ENCODE measurements at regions not wholly inside any gene's neighbourhood (a gene's known extent, or its start where the extent isn't known, plus 50 kb on each side); places are given as distances from the start of the nearest gene placed in this dataset.

DNA sequence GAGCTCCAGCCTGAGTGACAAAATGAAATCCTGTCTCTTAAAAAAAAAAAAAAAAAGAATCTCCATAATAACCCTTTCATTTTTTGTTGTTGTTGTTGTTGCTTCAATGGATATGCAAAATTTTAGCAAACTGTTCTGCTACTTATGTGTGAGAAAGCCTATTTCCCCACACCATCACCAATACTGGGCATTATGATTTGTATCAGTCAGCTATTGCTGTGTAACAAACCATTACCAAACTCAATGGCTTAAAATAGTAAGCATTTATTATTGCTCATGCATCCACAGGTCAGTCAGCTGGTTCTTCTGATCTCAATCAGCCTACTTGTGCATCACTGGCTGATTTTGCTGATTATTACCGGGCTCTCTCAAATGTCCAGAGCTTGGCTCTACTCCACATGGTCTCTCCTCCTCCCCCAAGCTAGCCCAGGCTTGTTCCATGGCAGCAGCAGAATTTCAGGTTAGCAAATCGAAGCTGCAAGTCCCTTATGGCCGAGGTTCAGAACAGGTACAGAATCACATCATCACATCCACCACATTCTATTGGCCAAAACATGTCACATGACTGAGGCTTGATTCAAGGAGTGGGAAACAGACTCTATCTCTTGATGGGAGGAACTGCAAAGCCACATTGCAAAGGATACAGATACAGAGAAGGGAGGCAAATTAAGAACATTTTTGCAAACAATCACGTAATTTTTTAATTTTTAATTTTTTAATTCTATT, 135.1 kb downstream of the MN1 start:
- no peak for DNase-seq
- H3K4me1 Mint-ChIP-seq: peaks cover 6 to 10% of the 10 kb centered on the region in 2 donors
- peaks cover 28 to 38% of the 10 kb centered on the region in 2 donors for H3K27me3 Mint-ChIP-seq
- H3K4me3 Mint-ChIP-seq: no peak overlapping the region
- peaks cover 2 to 3% of the 10 kb centered on the region in 2 donors for H3K36me3 Mint-ChIP-seq
- H3K9me3 Mint-ChIP-seq: peaks cover 4 to 5% of the 10 kb centered on the region in 2 donors
- H3K27ac Mint-ChIP-seq: no peak overlapping the region
- ATAC-seq (replicated peaks): no peak

DNA sequence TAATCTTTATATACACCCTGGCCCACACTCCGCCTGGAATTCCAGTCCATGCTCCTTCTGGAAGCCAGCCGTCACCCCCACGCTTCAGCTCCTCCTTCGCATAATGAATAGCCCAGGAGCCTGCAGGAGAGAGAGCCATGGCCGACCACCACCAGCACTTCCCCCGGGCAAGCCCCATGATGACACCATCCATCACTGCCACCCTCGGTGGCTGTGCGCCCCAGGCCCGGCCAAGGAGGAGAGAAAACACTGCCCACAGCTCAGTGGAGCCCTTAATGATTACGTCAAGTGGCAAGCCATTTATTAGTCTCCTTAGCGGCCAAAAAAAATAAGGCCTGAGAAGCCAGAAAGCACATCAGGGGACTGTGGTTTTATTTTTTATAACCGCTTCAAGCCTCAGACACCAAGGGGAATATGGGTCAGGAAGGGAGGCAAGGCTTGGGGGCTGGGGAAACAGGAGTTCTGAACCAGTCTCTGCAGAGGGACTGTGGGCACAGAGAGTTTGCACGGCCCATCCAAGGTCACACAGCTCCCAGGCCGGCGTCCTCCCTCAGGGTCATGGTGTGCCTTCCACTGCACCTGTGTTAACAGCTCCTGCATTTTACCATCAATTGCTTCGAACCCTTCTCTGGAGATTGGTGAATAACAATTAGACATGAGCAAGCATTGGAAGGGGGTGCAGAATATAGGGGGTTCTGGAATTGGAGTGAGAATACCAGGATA, 134.3 kb downstream of the MN1 start:
- Mint-ChIP-seq H3K27ac (no peak overlapping the region), H3K27me3 (peaks cover 28 to 38% of the 10 kb centered on the region in 2 donors), H3K4me1 (peaks cover 6 to 10% of the 10 kb centered on the region in 2 donors), H3K4me3 (no peak overlapping the region), H3K9me3 (peaks cover 4 to 5% of the 10 kb centered on the region in 2 donors), H3K36me3 (peaks cover 2 to 3% of the 10 kb centered on the region in 2 donors)
- ATAC-seq (replicated peaks): no peak
- no peak for DNase-seq

DNA sequence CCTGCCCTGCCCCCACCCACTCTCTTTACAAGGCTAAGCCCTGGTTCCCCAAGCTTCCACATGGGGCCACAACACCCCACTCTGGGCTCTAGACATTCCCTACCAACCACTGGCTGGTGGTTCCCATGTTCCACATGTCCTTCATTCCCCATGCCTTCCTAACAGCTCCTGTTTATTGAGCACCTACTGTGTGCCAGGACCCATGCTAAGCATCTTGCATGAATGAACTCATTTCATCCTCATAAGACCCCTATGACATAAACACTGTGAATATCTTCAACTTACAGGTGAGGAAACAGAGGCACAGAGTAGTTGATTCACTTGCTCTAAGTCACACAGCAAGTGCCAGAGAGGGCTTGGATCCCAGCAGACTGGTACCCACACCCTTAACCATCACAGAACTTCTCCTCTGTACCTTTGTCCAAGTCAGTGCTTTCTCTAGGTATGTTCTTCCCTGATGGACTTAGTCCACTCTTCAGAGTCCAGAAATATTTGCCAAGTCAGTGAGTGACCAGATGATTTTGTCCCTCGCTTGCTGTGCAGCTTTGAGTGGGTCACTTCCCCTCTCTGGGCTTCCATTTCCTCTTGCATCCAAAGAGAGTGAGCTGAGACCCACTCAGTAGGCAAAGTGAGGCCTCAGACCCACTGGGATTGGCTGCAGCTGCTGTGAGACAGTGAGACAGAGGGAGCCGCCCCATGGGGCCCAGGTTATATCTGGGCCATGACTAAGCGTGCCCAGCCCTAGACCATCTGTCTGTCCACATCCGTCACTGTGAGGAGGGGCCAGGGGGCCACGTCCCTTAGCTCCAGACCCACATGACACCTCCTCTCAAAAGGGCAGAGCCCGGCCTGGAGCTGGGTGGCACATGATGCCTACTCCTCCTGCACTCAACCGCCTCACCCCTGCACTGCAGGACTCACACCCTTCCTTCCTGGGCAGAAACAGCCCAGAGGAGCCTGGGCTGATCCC, 132.4 kb downstream of the MN1 start:
- H3K27me3 Mint-ChIP-seq: peaks cover 32 to 41% of the 10 kb centered on the region in 2 donors
- no peak for DNase-seq
- ATAC-seq (replicated peaks): peak; percentile 69 to 74
- H3K27ac Mint-ChIP-seq: no peak overlapping the region
- H3K36me3 Mint-ChIP-seq: peaks cover 2 to 3% of the 10 kb centered on the region in 2 donors
- no peak overlapping the region for H3K4me3 Mint-ChIP-seq
- peaks cover 4 to 5% of the 10 kb centered on the region in 2 donors for H3K9me3 Mint-ChIP-seq
- H3K4me1 Mint-ChIP-seq: peaks cover 8 to 10% of the 10 kb centered on the region in 2 donors

DNA sequence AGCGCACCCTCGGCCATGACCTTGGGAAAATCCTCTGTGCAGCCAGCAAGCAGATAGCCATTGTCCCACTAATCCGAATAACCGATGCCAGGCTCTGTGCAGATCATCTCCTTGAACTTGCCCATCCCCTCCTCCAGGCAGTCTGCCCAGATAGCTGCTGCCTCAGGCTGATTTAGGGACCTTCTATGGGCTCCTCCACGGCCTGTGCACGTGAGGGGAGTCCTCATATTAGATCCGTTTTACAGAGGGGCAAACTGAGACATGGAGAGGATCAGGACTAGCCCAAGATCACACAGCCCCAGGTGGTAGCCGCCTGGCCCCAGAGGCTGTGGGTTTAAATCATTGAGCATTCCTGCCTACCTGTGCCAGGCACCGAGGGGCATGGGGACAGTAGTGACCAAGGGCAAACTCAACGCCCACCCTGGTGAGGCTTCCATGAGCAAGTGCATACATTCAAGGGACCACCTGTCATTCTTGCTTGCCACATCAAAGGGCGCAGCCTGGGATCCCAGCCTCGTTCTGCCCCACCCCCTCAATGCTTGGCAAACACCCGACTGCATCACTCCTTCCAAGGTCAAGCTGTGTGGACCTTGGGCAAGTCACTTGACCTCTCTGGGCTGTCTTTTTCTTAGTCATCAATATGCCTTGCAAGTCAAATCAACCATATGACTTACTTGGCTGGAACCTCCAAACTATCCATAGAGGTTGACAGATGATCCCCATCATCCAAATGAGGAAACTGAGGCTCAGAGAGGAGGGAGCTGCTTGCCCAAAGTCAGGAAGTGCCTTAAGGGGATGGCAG, 131.6 kb downstream of the MN1 start:
- DNase-seq: no peak
- H3K4me3 Mint-ChIP-seq: no peak overlapping the region
- peaks cover 36 to 47% of the 10 kb centered on the region in 2 donors for H3K27me3 Mint-ChIP-seq

DNA sequence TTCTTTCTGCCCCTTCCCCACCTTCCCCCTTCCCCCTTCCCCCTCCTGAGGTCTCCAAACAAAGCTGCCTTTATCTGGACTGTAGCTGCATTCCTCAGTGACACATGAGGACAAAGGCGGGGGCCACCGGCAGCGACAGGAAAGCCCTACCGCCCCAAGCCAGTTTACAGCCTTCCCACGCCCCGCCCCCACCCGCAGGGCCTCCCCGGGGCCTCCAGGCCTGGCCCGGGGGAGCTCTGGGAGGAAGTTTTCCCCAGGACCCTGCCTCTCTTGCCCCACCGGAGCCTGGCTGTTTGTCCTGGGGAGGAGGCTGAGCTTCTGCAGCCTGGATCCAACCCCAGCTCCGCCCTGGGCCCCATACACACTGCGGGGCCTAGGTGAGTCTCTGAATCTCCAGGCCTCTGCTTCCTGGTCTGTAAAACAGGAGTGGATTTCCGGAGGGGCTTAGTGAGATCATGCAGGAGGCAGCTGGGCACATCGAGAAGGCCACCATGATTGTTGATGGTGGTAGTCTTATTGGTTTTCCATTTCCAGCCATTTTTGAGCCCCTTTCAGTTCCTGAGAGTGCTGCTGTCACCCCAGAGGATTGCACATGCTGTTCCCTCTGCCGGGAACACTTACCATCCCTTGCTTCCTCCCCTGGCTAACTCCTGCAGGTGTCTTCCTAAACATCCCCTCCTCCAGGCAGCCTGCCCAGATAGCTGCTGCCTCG, 130.7 kb downstream of the MN1 start:
- Mint-ChIP-seq H3K36me3 (peaks cover 2 to 3% of the 10 kb centered on the region in 2 donors), H3K9me3 (peaks cover 4 to 5% of the 10 kb centered on the region in 2 donors), H3K27me3 (peaks cover 38 to 47% of the 10 kb centered on the region in 2 donors), H3K27ac (no peak overlapping the region), H3K4me1 (peaks cover 8 to 10% of the 10 kb centered on the region in 2 donors), H3K4me3 (no peak overlapping the region)
- ATAC-seq (replicated peaks) (no peak), DNase-seq (no peak)

More for the DNA sequence above, 131.6 kb downstream of the MN1 start:
- Mint-ChIP-seq H3K4me1 (peaks cover 8 to 10% of the 10 kb centered on the region in 2 donors), H3K9me3 (peaks cover 4 to 5% of the 10 kb centered on the region in 2 donors), H3K36me3 (peaks cover 2 to 3% of the 10 kb centered on the region in 2 donors), H3K27ac (no peak overlapping the region)
- no peak for ATAC-seq (replicated peaks)

DNA sequence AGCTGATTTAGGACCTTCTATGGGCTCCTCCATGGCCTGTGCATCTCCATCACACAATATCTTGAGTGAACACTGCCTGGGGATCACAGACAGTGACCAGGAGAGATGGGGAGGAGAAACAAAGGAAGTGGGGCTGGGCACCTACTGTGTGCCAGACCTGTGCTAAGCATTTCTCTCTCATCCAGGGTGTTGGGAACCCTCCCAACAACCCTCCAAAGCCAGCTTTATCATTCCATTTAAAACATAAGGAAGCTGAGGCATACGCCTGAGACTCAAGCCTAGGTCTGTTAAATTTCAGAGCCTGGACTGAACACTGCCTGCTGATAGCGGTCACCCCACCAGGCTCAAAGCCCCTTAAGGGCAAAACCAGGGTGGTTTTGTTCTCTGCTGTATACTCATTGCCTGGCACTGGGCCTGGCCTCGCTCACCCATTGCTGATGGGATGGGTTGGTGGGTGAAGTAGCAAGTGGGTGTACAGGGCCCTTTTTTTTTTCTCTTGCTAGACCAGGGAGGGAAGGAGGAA, 130.1 kb downstream of the MN1 start:
- Mint-ChIP-seq H3K4me3 (no peak overlapping the region), H3K27me3 (peaks cover 38 to 46% of the 10 kb centered on the region in 2 donors), H3K36me3 (peaks cover 2 to 3% of the 10 kb centered on the region in 2 donors), H3K9me3 (peaks cover 3% of the 10 kb centered on the region in 2 donors), H3K27ac (no peak overlapping the region), H3K4me1 (peaks cover 8 to 10% of the 10 kb centered on the region in 2 donors)
- ATAC-seq (replicated peaks) (no peak), DNase-seq (no peak)

DNA sequence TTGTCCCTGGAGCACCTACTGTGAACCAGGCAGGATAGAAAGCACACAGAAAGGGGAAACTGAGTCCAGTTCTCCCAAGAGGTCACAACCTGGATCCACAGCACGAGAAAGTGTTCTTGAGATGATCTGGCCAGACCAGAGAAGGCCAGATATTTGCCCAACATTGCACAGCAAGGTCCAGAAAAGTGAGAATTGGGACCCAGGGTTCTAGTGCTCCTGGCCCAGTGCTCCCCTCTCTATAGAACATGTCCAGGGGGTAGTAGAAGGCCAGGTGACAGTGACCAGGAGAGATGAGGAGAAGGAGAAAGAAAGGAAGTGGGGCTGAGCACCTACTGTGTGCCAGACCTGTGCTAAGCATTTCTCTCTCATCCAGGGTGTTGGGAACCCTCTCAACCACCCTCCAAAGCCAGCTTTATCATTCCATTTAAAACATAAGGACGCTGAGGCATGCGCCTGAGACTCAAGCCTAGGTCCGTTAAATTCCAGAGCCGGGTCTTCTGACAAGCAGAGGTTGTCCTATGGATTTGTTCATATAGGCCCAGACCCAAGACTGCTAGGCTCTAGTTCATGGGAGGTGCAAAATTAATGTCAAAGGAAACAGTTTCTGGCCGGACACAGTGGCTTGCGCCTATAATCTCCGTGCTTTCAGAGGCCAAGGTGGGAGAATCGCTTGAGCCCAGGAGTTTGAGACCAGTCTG, 128.7 kb downstream of the MN1 start:
- Mint-ChIP-seq H3K4me3 (no peak overlapping the region), H3K27me3 (peaks cover 34 to 37% of the 10 kb centered on the region in 2 donors), H3K4me1 (peaks cover 8 to 10% of the 10 kb centered on the region in 2 donors), H3K9me3 (no peaks in the 10 kb centered on the region), H3K36me3 (no peaks in the 10 kb centered on the region), H3K27ac (no peak overlapping the region)
- ATAC-seq (replicated peaks) (no peak), DNase-seq (no peak)

DNA sequence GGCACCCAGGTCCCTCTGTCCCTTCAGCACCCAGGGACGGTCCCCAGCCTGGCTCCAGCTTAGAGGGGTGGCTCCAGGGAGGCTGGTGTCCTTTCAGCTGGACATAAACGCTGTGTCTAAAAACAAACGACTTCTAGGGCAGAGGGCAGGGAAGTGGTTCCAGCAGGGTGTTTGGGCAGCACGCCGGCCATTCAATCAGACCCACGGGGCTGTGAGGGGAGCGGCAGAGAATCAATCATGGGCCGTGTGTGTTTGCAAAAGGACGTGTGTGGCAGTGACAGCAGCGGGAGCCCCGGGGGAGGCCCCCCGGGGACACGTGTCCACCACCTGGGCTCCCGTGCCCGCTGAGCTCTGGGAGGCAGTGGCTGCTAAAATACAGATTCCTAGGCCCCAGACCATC, 127.7 kb downstream of the MN1 start:
- H3K36me3 Mint-ChIP-seq: no peaks in the 10 kb centered on the region
- peaks cover 8 to 10% of the 10 kb centered on the region in 2 donors for H3K4me1 Mint-ChIP-seq

DNA sequence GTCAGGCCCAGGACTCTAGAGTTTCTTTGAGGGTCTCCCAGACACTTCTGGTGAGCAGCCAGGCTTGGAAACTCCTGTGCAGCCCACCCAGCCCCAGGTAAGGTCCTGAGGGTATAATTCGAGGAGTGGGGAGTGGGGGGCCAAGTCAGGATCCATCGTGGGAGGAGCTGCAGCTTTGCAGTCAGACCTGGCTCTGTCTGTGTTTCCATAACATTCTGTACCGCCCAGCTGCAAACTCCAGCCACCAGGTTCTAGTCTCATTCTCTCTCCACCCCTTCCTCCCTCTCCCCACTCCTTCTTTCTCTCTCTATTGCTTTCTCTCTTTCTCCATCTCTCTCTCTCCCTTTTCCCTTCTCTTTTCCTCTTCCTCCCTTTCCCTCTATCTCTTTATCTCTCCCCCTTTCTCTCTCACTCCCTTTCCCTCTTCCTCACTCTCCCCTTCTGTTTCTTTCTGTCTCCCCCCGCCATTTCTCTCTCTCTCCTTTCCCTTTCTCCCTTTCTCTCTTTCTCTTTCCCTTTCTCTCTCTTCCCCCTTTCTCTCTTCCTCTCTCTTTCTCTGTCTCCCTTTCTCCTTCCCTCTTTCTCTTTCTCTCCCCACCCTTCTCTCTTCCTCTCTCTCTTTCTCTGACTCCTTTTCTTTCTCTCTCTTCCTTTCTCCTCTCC, 127.2 kb downstream of the MN1 start:
- DNase-seq (no peak), ATAC-seq (replicated peaks) (no peak)
- no peak overlapping the region for H3K27ac Mint-ChIP-seq
- no peak overlapping the region for H3K4me3 Mint-ChIP-seq
- peaks cover 22 to 25% of the 10 kb centered on the region in 2 donors for H3K27me3 Mint-ChIP-seq
- H3K4me1 Mint-ChIP-seq: peaks cover 6 to 8% of the 10 kb centered on the region in 2 donors
- no peaks in the 10 kb centered on the region for H3K9me3 Mint-ChIP-seq
- H3K36me3 Mint-ChIP-seq: no peaks in the 10 kb centered on the region

More for the DNA sequence above, 127.7 kb downstream of the MN1 start:
- Mint-ChIP-seq H3K9me3 (no peaks in the 10 kb centered on the region), H3K27ac (no peak overlapping the region), H3K4me3 (no peak overlapping the region), H3K27me3 (peaks cover 27 to 30% of the 10 kb centered on the region in 2 donors)
- ATAC-seq (replicated peaks) (no peak), DNase-seq (no peak)

DNA sequence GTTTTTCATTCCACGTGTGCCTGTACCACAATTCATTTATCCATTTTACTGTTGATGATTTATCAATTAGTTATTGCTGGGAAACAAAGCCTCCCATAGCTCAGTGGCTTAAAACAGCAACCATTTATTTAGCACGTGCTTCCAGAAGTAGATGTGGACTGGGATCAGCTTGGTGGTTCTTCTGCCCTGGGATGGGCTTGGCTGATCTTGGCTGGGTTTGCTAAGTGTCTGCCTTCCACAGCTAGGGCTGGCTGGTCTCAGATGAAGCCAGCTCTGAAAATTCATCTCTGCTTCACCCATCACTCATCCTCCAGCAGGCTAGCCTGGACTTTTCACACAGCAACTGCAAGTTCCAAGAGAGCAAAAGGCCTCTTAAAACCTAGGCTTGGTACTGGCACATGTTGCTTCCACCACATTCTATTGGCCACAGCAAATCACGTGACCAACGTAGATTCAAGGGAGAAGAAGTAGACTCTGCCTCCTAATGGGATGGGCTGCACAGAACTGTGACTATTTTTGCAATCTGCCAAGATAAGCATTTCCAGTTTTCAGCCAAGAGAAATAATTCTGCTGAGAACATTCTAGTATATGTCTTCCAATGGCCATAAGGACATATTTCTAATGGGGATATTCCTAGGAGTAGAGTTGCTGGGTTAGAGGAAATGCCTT, 124.9 kb downstream of the MN1 start:
- H3K27ac Mint-ChIP-seq: no peak overlapping the region
- no peaks in the 10 kb centered on the region for H3K9me3 Mint-ChIP-seq
- ATAC-seq (replicated peaks) (no peak), DNase-seq (no peak)
- H3K27me3 Mint-ChIP-seq: peaks cover 10 to 11% of the 10 kb centered on the region in 2 donors
- no peak overlapping the region for H3K4me3 Mint-ChIP-seq
- no peaks in the 10 kb centered on the region for H3K36me3 Mint-ChIP-seq
- H3K4me1 Mint-ChIP-seq: peaks cover 0 to 2% of the 10 kb centered on the region in 2 donors

DNA sequence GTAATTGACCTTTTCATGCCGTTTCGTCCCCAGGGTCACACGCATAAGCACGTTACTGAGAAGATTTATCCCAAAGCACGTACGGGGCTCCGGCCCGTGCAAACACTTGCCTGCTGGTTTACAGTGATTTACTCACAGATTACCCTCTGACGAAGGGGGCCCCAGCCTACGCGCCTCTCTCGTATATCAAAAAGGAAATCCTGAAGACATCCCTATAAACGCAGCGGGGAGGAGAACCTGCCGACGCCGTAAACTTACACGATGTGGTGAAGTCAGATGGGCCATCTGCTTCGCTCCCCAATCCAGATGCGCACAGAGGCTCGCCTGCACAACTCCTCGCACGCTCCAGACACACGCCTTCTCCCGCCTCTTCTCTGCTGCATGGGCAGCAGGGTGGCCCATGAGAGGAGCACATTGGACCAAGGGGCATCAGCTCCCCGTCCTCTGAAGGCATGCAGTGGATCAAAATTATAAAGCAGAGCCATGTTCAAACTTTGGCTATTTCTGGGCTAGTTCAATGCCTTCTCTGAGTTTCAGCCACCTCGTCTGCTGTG, 123.6 kb downstream of the MN1 start:
- no peak for ATAC-seq (replicated peaks)
- H3K27me3 Mint-ChIP-seq: peaks cover 10 to 11% of the 10 kb centered on the region in 2 donors
- H3K4me3 Mint-ChIP-seq: no peak overlapping the region

More for the DNA sequence above, 123.6 kb downstream of the MN1 start:
- H3K36me3 Mint-ChIP-seq: no peaks in the 10 kb centered on the region
- H3K4me1 Mint-ChIP-seq: peaks cover 0 to 2% of the 10 kb centered on the region in 2 donors
- DNase-seq: no peak
- H3K27ac Mint-ChIP-seq: no peak overlapping the region
- H3K9me3 Mint-ChIP-seq: no peaks in the 10 kb centered on the region

Measured in stimulated activated naive B cell treated with anti-CD40 and anti-IgM and Interleukin-4, amounts not matched to agents 10 μg/mL and 1 μg/mL and 100 μg/mL, for 72 hours (primary cell).